UCSD-AML1 (cell line): ENCODE measurements at regions not wholly inside any gene's neighbourhood (a gene's known extent, or its start where the extent isn't known, plus 50 kb on each side); places are given as distances from the start of the nearest gene placed in this dataset.

Source experiments
- DNase-seq: peaks from one replicate; lab custom pipeline; 2025; ENCODE audit not compliant: unreplicated experiment; lab: John Stamatoyannopoulos, UW

GRCh38 chr18:24561369-24561965 lies 101.0 kb downstream of the HRH4 start:
- no peak for DNase-seq

- DNase-seq = no peak
Observed at GRCh38 chr18:24567199-24567598, 106.8 kb downstream of the HRH4 start.

- DNase-seq = no peak
Observed at GRCh38 chr18:24570716-24571115, 110.3 kb downstream of the HRH4 start.

- no peak for DNase-seq
Observed at GRCh38 chr18:24582771-24583170, 122.3 kb downstream of the HRH4 start.

- DNase-seq = no peak
Observed at GRCh38 chr18:24584205-24584604, 123.8 kb downstream of the HRH4 start.

- DNase-seq = no peak
Observed at GRCh38 chr18:24584813-24585212, 124.4 kb downstream of the HRH4 start.

GRCh38 chr18:24585996-24586566 lies 125.6 kb downstream of the HRH4 start:
- DNase-seq = no peak

- DNase-seq = no peak
Observed at GRCh38 chr18:24586662-24587360, 126.4 kb downstream of the HRH4 start.

GRCh38 chr18:24588440-24588839 lies 128.0 kb downstream of the HRH4 start:
- no peak for DNase-seq

- DNase-seq = no peak
Observed at GRCh38 chr18:24590946-24591345, 130.5 kb downstream of the HRH4 start.

- DNase-seq = no peak
Observed at GRCh38 chr18:24593401-24593800, 133.0 kb downstream of the HRH4 start.

- DNase-seq = no peak
Observed at GRCh38 chr18:24593886-24594285, 133.4 kb downstream of the HRH4 start.

GRCh38 chr18:24595561-24596031 lies 135.2 kb downstream of the HRH4 start:
- no peak for DNase-seq

- DNase-seq = no peak
Observed at GRCh38 chr18:24600076-24600654, 139.7 kb downstream of the HRH4 start.

- DNase-seq = no peak
Observed at GRCh38 chr18:24601585-24601984, 141.1 kb downstream of the HRH4 start.

- DNase-seq = no peak
Observed at GRCh38 chr18:24602201-24602600, 141.8 kb downstream of the HRH4 start.

GRCh38 chr18:24603151-24603550 lies 142.7 kb downstream of the HRH4 start:
- no peak for DNase-seq

GRCh38 chr18:24605444-24605843 lies 145.0 kb downstream of the HRH4 start:
- DNase-seq = no peak

GRCh38 chr18:24609254-24609653 lies 148.8 kb downstream of the HRH4 start:
- DNase-seq = no peak

- no peak for DNase-seq
Observed at GRCh38 chr18:24611075-24611474, 150.6 kb downstream of the HRH4 start.

GRCh38 chr18:24613896-24614640 lies 153.6 kb downstream of the HRH4 start:
- DNase-seq = peak; percentile 51
